Stimulated activated CD8-positive, alpha-beta memory T cell treated with anti-CD3 and anti-CD28 coated beads, Interleukin-7, amount 100 ng/mL, for 1 hour (primary cell): ENCODE measurements at regions not wholly inside any gene's neighbourhood (a gene's known extent, or its start where the extent isn't known, plus 50 kb on each side); places are given as distances from the start of the nearest gene placed in this dataset.
"Not testable (repeated sequence)": the region's sequence is repeated elsewhere in the genome, so short reads cannot be mapped to it uniquely, and the experiment has no call there.

Experiments
- DNase-seq, 2 donors: peaks; one replicate each; pipeline ENCODE4 v3.0.0-alpha.2; 2020; ENCODE audit warnings: low read depth in 2 of 2

DNA sequence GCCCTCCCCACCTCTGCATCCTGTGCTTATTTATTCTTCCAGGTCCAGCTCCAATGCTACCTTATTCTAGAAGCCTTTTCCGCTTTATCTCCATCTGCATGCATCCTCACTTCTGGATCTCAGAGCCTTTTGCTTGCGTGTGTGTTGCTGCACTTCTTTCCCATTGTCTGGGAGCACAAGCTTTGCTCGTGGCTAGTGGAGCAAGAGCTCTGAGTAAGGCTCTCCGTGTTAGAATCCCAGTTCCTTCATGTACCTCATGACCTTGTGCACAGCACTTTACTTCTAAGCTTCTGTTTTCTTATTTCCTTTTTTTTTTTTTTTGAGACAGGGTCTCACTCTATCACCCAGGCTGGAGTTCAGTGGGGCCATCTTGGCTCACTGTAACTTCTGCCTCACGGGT lies 140.0 kb upstream of the POU3F1 start:
- DNase-seq, result no peak

DNA sequence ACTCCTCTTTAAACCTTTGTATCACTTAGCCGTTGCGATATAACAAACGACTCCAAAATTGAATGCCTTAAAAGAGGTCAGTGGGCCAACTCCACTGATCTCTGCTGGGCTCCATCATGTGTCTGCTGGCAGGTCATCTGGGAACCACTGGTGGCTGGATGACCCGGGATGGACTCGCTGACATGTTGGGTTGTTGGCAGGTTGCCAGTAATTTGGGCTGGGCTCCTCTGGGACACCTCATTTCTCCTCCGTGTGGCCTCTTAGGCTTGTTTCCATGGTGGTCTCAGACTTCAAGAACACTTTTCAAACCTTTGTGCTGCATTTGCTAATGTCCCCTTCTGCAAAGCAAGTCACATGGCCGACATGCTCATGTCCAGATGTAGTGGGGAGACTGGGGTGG lies 139.3 kb upstream of the POU3F1 start:
- no peak for DNase-seq

DNA sequence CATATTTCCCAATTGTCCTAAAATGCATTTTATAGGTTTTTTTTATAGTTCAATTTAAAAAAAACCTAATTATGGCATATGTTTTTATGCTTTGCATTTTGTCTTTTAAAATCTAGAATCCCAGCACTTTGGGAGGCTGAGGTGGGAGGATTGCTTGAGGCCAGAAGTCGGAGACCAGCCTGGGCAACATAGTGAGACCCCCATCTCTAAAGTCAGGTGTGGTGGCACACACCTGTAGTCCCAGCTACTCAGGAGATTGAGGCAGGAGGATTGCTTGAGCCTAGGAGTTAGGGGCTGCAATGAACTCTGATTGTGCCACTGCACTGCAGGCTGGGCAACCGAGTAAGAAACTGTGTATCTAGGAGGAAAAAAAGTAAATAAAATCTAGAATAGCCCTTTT lies 137.2 kb upstream of the POU3F1 start:
- no peak for DNase-seq

DNA sequence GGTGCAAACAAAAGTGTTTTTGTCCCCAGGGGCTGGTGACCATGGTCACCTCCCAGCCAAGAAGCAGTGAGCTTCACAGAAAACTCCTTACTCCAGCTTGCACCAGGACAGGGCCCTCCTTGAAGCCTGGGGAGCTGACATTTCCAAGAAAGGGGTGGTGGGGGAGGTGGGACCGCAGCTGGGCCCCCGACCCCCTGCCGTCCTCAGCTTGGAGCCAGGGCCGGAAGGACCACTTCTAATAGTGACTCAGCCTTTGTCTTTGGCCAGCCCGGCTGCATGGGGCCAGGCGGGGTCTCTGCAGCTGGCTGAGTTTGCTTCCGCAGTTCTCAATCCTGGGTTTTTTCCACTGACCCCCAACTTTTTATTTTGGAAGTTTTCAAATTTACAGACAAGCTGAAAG lies 136.5 kb upstream of the POU3F1 start:
- DNase-seq, result no peak

DNA sequence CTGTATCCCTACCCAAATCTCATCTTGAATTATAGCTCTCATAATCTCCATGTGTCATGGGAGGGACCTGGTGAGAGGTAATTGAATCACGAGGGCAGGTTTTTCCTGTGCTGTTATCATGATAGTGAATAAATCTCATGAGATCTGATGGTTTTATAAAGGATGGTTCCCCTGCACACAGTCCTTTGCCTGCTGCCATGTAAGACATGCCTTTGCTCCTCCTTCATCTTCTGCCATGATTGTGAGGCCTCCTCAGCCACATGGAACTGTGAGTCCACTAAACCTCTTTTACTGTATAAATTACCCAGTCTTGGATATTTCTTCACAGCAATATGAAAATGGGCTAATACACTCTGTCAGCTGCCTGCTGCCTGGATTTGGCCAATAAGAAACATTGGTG lies 133.8 kb upstream of the POU3F1 start:
- not testable (repeated sequence) for DNase-seq

DNA sequence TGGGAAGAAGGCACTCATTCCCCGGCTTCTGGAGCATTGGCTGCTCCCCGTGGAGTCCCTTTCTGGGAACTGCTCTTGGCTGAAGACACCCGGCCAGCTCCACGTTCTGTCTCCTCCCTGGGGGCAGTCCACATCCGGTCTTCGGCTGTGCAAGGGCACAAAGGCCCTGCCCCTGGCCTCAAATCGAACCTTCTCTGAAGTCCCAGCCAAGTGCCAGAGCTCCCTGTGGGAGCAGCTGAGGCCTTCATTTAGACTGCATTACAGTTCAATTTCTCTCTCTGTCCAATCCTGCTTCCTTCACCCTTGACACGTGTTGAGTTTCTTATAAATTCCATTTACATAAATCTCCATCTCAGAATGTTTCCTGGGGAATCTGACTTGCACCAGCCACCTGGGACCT lies 132.9 kb upstream of the POU3F1 start:
- DNase-seq, result no peak

DNA sequence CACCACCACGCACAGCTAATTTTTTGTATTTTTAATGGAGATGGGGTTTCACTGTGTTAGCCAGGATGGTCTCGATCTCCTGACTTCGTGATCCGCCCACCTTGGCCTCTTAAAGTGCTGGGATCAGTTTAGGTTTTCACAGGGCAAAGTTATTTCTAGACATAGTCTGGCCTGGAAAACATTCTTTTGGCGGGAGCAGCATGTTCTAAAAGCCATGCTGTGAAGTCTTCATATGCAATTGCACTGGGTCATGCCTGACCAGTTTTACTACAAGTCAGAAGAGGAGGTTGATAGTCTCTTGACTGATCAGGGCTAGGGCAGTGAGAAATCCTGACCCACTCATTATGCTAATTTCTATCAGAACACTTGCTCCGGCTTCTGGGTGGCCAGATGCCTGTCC lies 131.6 kb upstream of the POU3F1 start:
- no peak for DNase-seq

DNA sequence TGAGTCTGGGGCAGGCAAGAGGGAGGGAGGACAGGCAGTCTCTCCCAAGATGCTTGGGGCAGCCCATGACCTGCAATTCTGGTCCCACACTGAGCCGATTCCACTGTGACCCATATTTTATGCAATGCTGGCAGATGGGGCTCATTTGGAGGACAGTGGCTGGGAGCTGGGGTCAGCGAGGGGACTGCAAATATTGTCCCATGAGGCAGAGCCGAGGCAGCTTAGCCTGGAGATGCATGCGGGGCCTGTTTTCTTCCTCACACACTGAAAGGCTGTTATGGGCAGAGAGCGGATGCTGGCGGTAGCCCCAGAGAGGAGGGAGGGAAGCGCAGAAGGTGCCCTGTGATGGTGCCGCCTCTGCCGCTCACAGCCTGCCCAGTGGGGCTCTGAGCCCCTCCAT lies 128.5 kb upstream of the POU3F1 start:
- no peak for DNase-seq

DNA sequence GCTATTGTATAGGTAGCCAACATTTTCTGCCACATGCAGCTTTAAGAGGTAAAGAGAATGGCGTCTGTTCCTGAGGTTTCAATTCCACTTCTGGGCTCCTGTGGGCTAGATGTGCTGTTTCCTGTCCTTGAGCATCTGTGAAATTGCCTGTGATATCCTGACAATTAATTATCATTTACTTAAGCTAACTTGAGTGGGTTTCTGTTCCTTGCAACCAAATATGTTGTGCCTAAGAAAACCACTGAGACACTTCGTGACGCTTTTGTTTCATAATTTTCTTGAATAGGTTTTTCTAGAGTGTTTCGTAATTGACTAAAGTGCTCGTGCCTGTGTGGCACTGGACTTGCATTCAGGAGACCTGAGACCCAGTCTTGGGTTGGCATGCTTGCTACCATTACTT lies 127.3 kb upstream of the POU3F1 start:
- no peak for DNase-seq

DNA sequence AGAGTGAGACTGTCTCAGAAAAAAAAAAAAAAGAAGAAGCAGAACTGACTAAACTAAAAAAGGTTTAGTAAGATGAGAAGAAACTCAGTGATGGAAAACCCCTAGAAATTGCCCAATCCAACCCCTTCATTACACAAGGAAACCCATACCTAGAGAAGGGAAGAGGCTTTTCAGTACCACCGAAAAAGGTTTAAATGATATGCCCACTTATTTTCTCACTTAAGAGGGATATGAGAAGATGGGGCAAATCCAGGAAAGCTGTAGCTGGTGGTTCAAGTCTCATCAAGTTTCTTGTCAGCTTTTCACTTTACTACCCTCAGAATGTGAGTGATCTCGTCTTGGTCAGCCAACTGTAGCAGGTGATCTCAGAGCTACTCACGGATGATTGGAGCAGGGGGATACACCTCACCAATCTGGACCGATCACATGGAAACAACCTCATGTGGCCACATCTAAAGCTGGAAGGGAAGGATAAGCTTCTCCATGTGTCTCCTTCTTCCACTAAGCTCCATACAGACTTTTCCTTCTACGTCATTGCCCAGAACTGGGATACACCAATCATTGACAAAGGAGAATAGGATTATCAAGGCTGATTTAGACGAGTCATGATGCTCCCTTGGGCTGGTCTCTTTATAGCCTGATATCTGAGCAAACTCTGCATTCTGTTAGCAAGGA lies 126.7 kb upstream of the POU3F1 start:
- DNase-seq, result no peak

DNA sequence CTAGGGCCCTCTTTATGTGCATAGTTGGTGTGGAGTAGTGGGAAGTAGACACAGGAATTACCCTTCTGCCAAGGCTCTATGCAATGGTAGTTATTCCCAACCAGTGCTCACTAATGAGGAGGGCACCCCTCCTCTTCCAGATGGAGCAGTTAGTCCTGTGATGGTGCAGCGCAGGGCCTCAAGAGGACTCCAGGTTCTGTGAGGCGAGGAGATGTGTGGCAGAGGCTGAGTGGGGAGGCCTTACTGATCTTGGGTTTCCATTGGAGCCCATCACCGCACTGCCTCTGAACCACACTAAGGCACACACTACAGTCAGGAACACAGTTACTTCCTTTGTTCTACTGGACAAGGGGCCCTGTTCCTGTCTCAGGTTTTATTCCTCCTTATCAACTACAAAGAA lies 122.5 kb upstream of the POU3F1 start:
- DNase-seq, result no peak

DNA sequence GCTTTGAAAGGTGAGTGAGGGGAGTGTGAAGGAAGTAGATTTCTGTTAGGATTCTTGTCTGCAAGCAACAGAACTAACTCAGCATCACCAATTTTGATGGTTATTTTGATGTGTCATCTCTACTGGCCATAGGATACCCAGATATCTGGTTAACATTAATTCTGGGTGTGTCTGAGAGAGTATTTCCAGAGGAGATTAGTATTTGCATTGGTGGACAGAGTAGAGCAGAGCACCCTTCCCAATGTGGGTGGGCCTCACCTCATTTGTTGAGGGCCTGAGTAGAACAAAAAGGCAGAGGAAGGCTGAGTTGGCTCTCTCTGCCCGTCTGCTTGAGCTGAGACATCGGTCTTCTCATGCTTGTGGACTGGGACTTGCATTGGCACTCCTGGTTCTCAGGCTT lies 121.8 kb upstream of the POU3F1 start:
- DNase-seq, result no peak

DNA sequence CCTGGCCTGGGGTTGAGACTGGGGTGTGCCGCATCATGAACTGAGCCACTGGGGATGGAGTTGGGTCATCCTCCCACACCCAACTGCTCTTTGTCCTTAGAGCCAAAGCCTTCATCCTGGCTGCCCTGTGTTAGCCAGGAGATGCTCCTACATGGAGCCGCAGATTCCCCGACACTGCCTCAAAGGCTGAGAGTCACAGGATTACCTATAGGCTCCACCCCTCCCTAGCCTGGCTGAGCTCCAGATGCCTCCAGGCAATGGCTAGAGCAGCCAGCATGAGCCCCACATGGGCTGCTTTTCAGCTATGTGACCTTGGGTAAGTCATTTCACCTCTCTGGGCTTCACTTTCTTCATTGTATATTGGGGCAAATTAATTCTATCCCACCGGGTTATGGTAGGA lies 119.9 kb upstream of the POU3F1 start:
- no peak for DNase-seq

DNA sequence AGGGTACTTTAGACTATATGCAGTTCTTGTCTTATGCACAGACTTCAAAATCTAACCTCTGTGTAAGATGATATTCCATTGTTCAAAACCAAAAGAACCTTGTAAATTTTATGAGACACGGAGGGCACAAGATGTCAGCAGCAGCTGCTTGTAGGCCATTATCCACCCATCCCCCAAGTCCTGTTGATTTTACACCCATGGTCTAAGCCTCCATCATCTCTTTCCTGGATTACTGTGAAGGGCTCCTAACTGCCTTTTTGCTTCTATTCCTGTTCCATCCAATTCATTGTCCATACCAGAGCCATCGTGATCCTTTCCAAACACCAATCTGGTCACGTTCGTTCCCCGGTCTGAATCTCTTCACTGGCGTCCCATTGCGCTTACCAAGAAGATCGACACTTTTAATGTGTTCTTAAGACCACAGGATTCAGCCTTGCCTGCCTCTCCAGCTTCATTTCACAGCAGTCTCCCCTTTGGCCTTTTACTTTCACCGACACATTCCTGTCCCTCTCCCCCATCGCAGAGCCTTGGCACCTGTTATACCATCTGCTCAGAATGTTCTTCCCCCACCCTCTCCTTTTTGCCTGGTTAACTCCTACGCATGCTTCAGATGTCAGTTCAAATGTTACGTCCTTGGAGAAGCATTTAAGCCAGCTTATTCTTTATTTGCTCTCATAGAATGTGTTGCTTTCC lies 107.3 kb upstream of the POU3F1 start:
- DNase-seq, result no peak

DNA sequence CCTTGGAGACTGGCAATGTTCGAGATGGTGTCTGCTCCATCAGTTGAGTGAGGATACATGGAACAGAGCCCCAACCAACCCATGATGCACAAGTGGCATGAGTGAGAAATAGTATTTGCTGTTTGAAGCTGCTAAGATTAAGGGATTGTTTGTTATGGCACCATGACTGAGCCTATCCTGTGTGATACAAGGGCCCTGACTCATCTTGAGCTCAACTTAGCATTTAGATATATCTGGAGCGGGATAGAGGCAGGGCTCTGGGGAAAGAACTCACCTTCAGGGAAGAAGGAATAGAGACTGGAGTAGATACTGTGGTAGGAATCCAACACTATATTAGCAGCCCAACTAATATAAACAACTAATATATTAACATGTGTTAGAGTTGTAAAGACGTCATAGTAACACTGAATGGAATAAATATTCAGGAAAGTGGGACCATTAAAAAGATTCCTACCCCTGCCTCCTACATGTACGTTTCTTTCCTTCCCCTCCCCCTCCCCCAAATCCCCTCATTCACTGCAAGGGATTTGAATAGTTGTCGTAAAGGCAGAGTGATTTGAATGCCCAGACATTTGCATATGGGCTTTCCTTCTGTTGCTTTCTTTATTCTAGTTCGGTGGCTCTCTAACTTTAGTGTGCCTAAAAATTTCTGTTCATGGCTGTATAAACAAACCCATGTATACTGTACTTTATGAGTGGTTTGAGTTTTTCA lies 106.6 kb upstream of the POU3F1 start:
- DNase-seq, result no peak

DNA sequence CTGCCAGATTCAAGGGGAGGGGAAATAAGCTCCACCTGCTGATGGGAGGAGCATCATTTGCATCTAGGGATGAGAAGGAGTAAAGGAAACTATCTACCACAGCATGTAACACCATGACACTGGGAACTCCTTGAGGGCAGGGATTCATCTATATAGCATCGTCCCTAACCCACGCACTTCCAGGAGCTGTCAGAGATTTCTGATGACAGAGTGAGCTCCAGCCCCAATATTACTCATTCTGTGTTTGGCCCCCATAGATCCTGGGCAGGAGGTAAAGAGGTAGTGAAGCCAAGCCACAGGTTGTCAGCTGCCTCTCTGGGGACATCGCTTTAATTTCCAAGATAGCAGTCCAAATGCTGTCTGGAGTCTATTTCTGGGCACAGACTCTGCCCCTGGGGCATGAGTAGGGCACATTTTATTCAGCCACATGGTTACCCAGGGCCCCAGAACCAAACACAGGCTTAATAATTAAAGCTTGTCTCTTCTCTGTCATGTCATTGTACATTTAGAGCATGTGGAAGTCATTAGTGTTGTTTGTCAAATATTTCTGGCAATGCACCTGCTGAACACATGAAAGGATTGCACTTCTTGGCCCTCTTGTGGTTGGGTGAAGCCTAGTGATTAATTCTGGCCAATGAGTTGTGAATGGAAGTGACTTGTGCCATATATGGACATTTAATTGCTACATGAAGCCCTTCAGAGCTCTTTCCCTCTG lies 105.9 kb upstream of the POU3F1 start:
- DNase-seq, result no peak

DNA sequence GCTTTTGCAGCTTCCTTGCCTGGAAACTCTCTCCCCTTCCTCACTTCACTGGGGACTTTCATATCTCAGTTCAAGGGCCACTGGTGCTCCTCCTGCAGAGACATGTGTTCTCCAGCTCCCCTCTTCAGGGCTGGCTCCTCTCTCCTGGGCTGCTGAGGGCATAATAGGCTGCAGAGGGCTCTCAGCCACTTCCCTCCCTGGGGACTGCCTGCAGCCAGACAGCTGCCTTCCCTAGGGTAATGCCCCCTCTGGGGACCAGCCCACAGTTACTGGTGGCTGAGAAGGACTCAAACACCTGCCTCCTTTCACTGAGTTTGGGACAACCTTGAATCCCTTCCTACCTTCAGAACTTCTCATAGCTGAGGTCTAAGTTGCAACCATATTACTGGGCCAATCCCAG lies 104.8 kb upstream of the POU3F1 start:
- DNase-seq, result no peak

DNA sequence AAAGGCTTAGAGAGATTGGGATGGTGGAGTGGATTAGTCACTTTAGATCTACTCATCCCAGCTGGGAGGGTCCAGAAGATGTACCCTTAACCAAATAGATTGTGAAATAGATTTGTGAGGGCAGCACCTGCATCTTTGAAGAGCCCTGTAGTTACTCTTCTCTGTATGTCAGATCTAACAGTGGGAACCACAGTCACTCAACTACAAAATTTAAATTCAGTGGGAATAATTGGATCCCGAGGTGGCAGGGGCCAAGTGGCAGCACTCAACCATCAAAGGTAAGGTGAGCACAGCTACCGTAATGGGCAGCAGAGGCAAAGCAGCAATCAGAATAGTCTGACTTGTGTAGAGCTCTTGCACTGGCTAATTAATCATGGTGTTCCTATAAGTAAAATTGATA lies 99.5 kb upstream of the POU3F1 start:
- not testable (repeated sequence) for DNase-seq

DNA sequence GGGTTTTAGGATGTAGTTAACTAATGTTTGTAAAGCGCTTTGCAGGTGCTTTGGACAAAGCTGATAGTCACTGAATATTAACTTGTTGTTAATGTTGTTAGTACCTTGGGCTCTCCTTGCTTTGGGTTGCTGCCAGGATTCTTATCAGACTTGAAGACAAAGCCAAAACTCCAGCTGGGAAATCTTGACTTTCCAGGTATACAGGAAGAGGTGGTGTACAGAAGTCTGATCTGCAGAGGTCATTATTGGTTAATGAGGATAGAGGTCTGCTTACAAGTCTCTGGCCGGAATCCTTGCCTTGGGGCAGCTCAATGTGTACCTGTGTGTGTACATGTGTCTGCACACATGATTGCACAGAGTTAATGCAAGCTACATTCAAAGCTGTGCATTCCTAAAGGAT lies 96.0 kb upstream of the POU3F1 start:
- DNase-seq, result no peak

DNA sequence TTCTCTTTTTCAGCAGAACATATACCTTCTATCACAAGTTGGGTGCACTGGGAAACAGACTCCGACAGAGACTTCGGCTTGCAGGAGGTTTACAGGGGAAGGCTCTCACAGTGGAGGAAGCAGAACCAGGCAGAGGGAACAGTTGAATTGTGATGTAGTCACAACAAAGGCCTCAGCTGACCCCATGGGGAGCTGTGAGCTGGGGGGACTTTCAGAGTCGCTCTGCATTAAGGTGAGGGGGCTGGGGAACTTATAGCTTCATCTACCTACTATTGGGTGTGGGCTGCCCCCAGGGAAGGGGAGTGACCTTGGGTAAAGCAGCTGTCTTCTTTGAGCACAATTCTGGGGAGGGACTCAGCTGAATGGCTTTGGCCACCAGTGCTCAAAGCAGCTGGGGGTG lies 94.9 kb upstream of the POU3F1 start:
- DNase-seq, result no peak

DNA sequence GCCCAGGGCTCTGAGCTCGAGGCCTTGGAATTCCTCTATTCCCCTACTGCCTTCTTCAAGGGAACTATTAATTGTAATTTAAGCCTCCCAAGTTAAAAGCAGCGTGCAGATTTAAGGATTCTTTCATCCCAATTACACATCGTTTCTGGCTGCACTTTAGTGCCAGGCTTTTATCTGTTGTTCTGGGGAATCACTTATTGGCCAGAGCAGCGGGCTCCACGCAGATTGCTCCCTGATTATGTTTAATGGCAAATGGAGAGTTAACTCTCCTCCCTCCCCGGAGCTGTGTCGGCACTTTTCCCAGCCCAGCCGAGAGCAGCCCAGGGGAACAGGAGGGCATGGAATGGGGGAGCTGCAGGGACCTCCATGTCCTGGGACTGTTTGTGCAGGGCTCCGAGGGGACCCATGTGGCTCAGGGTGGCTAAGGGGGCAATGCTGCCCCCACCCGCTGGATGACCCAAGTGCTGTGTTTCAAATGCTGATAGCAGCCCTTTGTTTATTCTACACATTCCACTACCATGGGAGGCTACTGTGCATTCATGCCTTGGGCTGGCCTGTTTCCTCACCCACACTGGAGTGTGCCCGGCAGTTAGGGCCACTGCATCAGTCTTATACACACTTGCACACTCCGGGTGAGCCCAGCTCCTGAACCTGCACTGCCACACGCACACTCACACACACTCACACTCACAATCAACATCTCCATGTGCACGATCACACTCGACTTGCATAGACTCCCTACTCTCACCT lies 93.3 kb upstream of the POU3F1 start:
- DNase-seq, result no peak
